PFSK-1 (cell line): ENCODE measurements at regions not wholly inside any gene's neighbourhood (a gene's known extent, or its start where the extent isn't known, plus 50 kb on each side); places are given as distances from the start of the nearest gene placed in this dataset.

Experiments
- POLR2AphosphoS5 ChIP-seq: IDR thresholded peaks from 2 replicates; pipeline ENCODE4 v1.6.1; 2012; ENCODE audit warnings: low read depth, mild to moderate bottlenecking, control low read depth, low read length, moderate library complexity
- TAF1 ChIP-seq: IDR thresholded peaks from 2 replicates; pipeline ENCODE4 v1.6.1; 2012; ENCODE audit warnings: low read length, control low read depth, borderline replicate concordance; ENCODE audit not compliant: insufficient read depth
- TF ChIP-seq, protein P1 (sequence below), 2 experiments: IDR thresholded peaks; 2 replicates each; pipeline versions ENCODE4 v1.6.1 to v1.8.0; 2011 to 2012; ENCODE audit warnings: low read depth in 2 of 2, low read length in 2 of 2, control low read depth in 1 of 2, inconsistent platforms in 1 of 2, mild to moderate bottlenecking in 1 of 2, moderate library complexity in 1 of 2; ENCODE audit not compliant: insufficient read depth in 1 of 2

DNA sequence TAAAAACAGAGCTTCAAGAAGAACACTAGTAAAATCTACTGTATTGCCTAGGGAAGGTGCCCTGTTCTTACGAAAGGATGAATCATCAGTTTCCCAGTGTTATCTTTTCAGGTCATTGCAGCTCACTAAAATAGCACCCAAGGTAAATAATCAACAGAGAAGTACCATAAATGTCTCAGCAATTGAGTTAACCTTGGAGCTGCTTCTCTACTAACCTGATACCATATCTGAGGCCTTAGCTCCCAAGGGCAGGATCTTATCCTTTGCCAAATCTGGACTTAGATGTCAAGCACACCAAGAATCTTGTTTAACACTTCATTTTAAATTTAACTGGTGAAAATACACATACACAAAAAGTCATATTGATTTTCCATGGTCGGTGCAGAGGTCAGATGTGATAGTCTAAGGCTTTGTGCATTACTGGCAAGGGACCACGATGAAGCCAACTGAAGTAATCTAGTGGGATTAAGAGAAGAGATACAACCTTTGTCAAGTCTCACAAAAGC lies 81.5 kb downstream of the EDN1 start:
- no peak for TF ChIP-seq POLR2AphosphoS5
- no peak for TF ChIP-seq TAF1
- TF ChIP-seq, protein P1, sequence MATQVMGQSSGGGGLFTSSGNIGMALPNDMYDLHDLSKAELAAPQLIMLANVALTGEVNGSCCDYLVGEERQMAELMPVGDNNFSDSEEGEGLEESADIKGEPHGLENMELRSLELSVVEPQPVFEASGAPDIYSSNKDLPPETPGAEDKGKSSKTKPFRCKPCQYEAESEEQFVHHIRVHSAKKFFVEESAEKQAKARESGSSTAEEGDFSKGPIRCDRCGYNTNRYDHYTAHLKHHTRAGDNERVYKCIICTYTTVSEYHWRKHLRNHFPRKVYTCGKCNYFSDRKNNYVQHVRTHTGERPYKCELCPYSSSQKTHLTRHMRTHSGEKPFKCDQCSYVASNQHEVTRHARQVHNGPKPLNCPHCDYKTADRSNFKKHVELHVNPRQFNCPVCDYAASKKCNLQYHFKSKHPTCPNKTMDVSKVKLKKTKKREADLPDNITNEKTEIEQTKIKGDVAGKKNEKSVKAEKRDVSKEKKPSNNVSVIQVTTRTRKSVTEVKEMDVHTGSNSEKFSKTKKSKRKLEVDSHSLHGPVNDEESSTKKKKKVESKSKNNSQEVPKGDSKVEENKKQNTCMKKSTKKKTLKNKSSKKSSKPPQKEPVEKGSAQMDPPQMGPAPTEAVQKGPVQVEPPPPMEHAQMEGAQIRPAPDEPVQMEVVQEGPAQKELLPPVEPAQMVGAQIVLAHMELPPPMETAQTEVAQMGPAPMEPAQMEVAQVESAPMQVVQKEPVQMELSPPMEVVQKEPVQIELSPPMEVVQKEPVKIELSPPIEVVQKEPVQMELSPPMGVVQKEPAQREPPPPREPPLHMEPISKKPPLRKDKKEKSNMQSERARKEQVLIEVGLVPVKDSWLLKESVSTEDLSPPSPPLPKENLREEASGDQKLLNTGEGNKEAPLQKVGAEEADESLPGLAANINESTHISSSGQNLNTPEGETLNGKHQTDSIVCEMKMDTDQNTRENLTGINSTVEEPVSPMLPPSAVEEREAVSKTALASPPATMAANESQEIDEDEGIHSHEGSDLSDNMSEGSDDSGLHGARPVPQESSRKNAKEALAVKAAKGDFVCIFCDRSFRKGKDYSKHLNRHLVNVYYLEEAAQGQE (IDR thresholded peaks at IDR 0.05; ENCODE audit: insufficient read depth in 1 of 2, low read depth in 2 of 2, low read length in 2 of 2), result no peak
